ENCODE measurements at regions not wholly inside any gene's neighbourhood (a gene's known extent, or its start where the extent isn't known, plus 50 kb on each side); places are given as distances from the start of the nearest gene placed in this dataset.

DNA sequence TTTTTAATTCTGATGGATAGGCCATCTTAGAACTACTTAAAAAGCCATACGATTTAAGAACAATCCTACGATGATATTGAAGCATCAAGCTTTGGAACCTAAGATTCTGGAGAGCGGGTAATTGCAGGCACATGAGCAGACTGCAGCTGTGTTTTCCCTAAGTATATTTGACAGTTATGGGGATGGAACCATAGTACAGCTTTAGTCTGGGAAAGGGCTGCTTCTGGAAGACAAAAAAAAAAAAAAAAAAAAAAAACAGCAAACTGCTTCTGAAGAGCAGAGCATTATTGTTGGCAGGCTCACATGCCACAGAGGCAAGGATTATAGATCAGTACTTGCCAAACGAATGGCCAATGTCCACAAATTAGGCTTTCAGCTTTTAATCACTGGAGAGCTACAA, 1618.7 kb downstream of the AMY1C start:
- TF ChIP-seq, protein P1, sequence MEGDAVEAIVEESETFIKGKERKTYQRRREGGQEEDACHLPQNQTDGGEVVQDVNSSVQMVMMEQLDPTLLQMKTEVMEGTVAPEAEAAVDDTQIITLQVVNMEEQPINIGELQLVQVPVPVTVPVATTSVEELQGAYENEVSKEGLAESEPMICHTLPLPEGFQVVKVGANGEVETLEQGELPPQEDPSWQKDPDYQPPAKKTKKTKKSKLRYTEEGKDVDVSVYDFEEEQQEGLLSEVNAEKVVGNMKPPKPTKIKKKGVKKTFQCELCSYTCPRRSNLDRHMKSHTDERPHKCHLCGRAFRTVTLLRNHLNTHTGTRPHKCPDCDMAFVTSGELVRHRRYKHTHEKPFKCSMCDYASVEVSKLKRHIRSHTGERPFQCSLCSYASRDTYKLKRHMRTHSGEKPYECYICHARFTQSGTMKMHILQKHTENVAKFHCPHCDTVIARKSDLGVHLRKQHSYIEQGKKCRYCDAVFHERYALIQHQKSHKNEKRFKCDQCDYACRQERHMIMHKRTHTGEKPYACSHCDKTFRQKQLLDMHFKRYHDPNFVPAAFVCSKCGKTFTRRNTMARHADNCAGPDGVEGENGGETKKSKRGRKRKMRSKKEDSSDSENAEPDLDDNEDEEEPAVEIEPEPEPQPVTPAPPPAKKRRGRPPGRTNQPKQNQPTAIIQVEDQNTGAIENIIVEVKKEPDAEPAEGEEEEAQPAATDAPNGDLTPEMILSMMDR (IDR thresholded peaks at IDR 0.05; ENCODE audit: low read length): no peak
- TF ChIP-seq EZH2 (optimal IDR thresholded peaks at IDR 0.05; ENCODE audit: low read depth, low read length): no peak
- no peak for TF ChIP-seq EZH2phosphoT487 (IDR thresholded peaks at IDR 0.05; ENCODE audit: low read length)

Measured in MM.1S (cell line).